ENCODE measurements at regions not wholly inside any gene's neighbourhood (a gene's known extent, or its start where the extent isn't known, plus 50 kb on each side); places are given as distances from the start of the nearest gene placed in this dataset.

- TF ChIP-seq TARDBP (IDR thresholded peaks at IDR 0.05; ENCODE audit: borderline replicate concordance) (no peak), CTCF (IDR thresholded peaks at IDR 0.05 in 2 of 3, conservative IDR thresholded peaks at IDR 0.05 in 1 of 3; ENCODE audit: control insufficient read depth in 2 of 3, extremely low read depth in 1 of 3, insufficient read depth in 1 of 3, low read depth in 3 of 3, low read length in 3 of 3) (no peak), SKIL (IDR thresholded peaks at IDR 0.05; ENCODE audit: low read depth, poor library complexity, severe bottlenecking) (no peak), IKZF1 (conservative IDR thresholded peaks at IDR 0.05) (no peak), HCFC1 (IDR thresholded peaks at IDR 0.05; ENCODE audit: low read length) (no peak), USF2 (IDR thresholded peaks at IDR 0.05; ENCODE audit: borderline replicate concordance, low read depth, low read length) (no peak), SMARCA5 (IDR thresholded peaks at IDR 0.05) (no peak), EP300 (IDR thresholded peaks at IDR 0.05; ENCODE audit: borderline replicate concordance in 1 of 2, control insufficient read depth in 1 of 2, low read depth in 2 of 2, low read length in 2 of 2) (no peak)
Observed at GRCh38 chr2:2902547-2903281, 474.9 kb downstream of the EIPR1 start.

All from GM12878 (cell line).